ENCODE measurements at regions not wholly inside any gene's neighbourhood (a gene's known extent, or its start where the extent isn't known, plus 50 kb on each side); places are given as distances from the start of the nearest gene placed in this dataset.

GRCh38 chr6:81484251-81484650 lies 268.2 kb downstream of the TENT5A start:
- DNase-seq (ENCODE audit: low read depth in 3 of 3, low spot score in 2 of 3): no peak

GRCh38 chr6:81480139-81480538 lies 272.3 kb downstream of the TENT5A start:
- DNase-seq (ENCODE audit: low read depth in 3 of 3, low spot score in 2 of 3): no peak

- no peak for DNase-seq (ENCODE audit: low read depth in 3 of 3, low spot score in 2 of 3)
Observed at GRCh38 chr6:81476881-81477280, 275.6 kb downstream of the TENT5A start.

GRCh38 chr6:81475646-81476045 lies 276.8 kb downstream of the TENT5A start:
- no peak for DNase-seq (ENCODE audit: low read depth in 3 of 3, low spot score in 2 of 3)

GRCh38 chr6:81465859-81466258 lies 286.6 kb downstream of the TENT5A start:
- no peak for DNase-seq (ENCODE audit: low read depth in 3 of 3, low spot score in 2 of 3)

- DNase-seq (ENCODE audit: low read depth in 3 of 3, low spot score in 2 of 3): no peak
Observed at GRCh38 chr6:81456416-81456815, 296.1 kb downstream of the TENT5A start.

GRCh38 chr6:81455641-81456040 lies 296.8 kb downstream of the TENT5A start:
- DNase-seq (ENCODE audit: low read depth in 3 of 3, low spot score in 2 of 3): no peak

GRCh38 chr6:81451787-81452186 lies 300.7 kb downstream of the TENT5A start:
- no peak for DNase-seq (ENCODE audit: low read depth in 3 of 3, low spot score in 2 of 3)

DNA sequence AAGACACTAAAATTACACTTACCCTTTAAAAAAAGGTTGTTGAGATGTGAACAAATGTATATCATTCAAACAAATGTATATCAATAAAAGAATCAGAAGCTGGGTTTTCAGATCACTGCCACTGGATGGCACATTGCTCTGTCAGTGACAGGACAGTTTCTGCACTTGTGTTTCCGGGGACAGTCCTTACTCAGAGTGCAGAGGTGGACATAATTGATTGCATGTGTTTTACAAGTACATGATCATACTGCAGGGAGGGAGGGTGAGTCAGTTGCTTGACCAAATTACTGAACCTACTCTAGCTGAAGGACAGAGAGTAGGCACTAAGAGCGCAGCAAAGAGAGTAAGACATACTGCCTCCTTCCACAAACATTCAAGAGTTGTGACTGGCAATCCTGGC lies 302.3 kb downstream of the TENT5A start:
- no peak for DNase-seq (ENCODE audit: low read depth in 3 of 3, low spot score in 2 of 3)

DNA sequence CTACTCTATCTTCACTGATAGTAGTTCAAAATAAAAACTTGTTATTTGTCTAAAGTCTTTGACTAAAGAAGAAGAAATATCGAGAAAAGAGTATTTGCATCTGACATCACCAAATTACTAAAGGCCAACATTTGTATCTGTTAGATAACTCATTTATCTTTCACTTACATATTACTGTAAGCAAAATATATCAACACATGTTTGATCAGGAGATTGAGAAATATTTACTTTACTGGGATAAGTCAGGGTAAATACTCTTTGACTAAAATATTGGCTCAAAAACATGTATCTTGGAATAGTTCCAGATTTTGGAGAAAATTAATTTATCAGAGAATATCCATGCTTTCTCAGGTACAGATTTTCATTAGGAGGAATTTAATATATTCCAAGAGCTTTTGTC lies 306.0 kb downstream of the TENT5A start:
- DNase-seq (ENCODE audit: low read depth in 3 of 3, low spot score in 2 of 3): no peak

GRCh38 chr6:81439417-81439816 lies 313.1 kb downstream of the TENT5A start:
- DNase-seq (ENCODE audit: low read depth in 3 of 3, low spot score in 2 of 3): no peak

- DNase-seq (ENCODE audit: low read depth in 3 of 3, low spot score in 2 of 3): no peak
Observed at GRCh38 chr6:81436990-81437389, 315.5 kb downstream of the TENT5A start.

- DNase-seq (ENCODE audit: low read depth in 3 of 3, low spot score in 2 of 3): no peak
Observed at GRCh38 chr6:81413306-81413705, 339.2 kb downstream of the TENT5A start.

DNA sequence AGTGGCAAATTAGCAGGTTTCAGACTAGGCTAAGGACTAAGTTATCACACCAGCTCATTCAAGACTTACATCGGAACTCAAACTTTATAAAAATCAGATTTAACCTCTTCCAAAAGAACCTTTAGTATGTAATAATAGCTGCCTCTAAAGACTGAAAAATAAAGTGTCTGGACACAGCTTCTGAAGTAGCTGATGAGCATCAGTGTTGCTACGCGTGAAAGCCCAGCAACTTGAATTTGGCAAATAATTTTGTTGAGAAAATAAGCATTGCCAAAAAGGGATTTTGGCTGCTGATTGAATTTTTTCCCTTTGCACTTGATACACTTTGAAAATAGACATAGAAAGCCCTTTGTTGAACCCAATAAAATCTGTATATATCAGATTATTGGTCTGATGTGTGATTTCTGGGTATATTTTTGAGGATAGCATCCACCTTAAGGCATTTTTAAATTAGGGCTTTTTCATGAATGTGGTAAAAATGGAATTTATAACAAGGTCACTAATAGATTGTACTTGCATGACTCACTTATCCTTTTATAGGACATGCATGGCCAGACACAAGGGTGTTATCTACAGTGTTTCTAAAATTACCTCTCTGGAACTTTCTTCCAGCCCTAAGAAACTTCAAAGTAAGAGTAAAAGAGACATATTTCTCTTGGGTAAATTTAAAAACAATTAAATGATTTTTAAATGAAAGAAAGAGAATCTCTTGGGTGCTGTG lies 350.4 kb downstream of the TENT5A start:
- DNase-seq (ENCODE audit: low read depth in 3 of 3, low spot score in 2 of 3): no peak

GRCh38 chr6:81396916-81397315 lies 355.6 kb downstream of the TENT5A start:
- no peak for DNase-seq (ENCODE audit: low read depth in 3 of 3, low spot score in 2 of 3)

DNA sequence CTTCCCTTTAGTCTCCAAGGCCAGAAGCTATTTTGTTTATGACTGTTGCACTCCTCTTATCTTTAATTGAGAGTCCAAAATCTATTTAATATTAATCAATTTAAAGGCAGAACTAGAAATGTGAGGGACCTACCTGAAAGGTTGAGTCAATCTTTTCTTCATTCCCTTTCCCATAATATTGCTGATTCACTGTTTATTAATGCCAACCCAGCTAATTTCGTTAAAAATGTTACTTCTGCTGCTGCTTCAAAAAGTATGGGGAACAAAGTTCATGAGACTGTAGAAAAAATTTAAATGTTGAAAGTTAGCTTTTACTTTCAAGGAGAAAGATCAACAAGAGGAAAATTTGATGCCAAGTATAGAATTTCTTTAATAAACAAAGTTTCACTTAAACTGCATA lies 365.3 kb downstream of the TENT5A start:
- no peak for DNase-seq (ENCODE audit: low read depth in 3 of 3, low spot score in 2 of 3)

- no peak for DNase-seq (ENCODE audit: low read depth in 3 of 3, low spot score in 2 of 3)
Observed at GRCh38 chr6:81384921-81385320, 367.6 kb downstream of the TENT5A start.

- no peak for DNase-seq (ENCODE audit: low read depth in 3 of 3, low spot score in 2 of 3)
Observed at GRCh38 chr6:81383472-81383871, 369.0 kb downstream of the TENT5A start.

- DNase-seq (ENCODE audit: low read depth in 3 of 3, low spot score in 2 of 3): no peak
Observed at GRCh38 chr6:81382852-81383251, 369.6 kb downstream of the TENT5A start.

DNA sequence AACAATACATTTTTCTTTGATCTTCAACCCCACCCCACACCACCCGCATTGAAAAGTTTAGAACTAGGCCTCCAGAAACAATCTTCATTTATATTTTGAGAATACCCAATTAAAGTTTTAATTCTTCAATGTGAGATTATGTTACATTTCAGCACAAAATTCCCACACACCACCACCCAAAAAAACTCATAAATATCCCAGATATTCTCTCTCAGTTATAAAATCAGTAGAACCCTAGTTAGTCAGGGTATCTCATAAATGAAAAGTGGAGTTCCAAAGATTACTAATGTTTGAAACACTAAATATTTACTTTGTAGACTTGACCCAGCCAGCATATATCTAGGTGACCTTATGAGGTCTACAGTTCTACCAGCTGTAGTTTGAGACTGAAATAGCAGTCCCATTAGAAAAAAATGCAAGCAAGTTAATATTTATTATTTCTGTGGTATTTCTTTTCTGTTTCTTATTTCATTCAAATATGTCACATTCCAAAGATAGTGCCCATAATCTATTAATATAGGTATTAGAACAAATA lies 371.0 kb downstream of the TENT5A start:
- no peak for DNase-seq (ENCODE audit: low read depth in 3 of 3, low spot score in 2 of 3)

DNA sequence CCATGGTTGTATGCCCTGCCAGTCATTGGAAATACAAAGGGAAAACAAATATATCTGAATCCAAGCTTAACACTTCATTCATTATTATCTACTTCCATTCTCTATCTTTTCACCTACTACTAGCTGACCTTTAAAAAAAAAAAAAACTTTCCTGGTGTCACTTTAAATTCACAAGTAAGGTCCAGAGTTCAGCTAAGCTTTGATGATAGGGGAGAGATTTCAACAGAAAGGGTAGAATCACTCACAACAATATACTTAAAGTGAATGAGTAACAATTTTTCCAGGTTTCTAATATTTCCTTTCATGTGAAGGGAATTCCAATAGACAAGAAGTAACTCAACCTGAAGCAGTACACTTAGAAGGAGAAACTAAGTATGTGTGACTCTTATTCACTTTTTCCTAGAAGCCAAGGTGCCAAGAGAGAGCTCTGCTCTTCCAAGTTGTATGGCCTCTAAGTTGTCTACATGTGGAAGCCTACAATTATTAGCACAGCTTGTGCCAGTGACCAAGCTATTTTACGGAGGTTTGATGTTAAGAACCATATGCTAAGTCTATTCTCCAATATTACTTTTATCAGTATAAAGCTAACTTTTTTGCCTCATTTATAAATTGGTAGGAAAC lies 371.7 kb downstream of the TENT5A start:
- DNase-seq (ENCODE audit: low read depth in 3 of 3, low spot score in 2 of 3): no peak

GRCh38 chr6:81376745-81377144 lies 375.7 kb downstream of the TENT5A start:
- DNase-seq (ENCODE audit: low read depth in 3 of 3, low spot score in 2 of 3): no peak
